ENCODE measurements at regions not wholly inside any gene's neighbourhood (a gene's known extent, or its start where the extent isn't known, plus 50 kb on each side); places are given as distances from the start of the nearest gene placed in this dataset.

GRCh38 chr1:81406292-81406999 lies 394.3 kb upstream of the ADGRL2 start:
- Histone ChIP-seq H3K4me1 (ENCODE audit: control insufficient read depth in 2 of 2, insufficient read depth in 2 of 2, low read length in 2 of 2) (no peaks in the 10 kb centered on the region), H3K9me3 (ENCODE audit: control insufficient read depth in 2 of 2, low read length in 2 of 2) (no peaks in the 10 kb centered on the region), H3K9ac (ENCODE audit: low read depth in 1 of 2, low read length in 2 of 2) (no peak overlapping the region), H3K36me3 (ENCODE audit: control insufficient read depth in 2 of 2, insufficient read depth in 2 of 2, low read length in 2 of 2) (no peaks in the 10 kb centered on the region), H3K4me3 (ENCODE audit: low read length in 2 of 2) (no peak overlapping the region), H3K27me3 (ENCODE audit: control insufficient read depth in 2 of 2, insufficient read depth in 2 of 2, low read length in 2 of 2) (no peaks in the 10 kb centered on the region), H3K27ac (ENCODE audit: low read depth in 2 of 2, low read length in 2 of 2) (no peak overlapping the region)

- Histone ChIP-seq H3K4me1 (ENCODE audit: control insufficient read depth in 2 of 2, insufficient read depth in 2 of 2, low read length in 2 of 2) (no peaks in the 10 kb centered on the region), H3K27me3 (ENCODE audit: control insufficient read depth in 2 of 2, insufficient read depth in 2 of 2, low read length in 2 of 2) (no peaks in the 10 kb centered on the region), H3K9ac (ENCODE audit: low read depth in 1 of 2, low read length in 2 of 2) (no peak overlapping the region), H3K9me3 (ENCODE audit: control insufficient read depth in 2 of 2, low read length in 2 of 2) (no peaks in the 10 kb centered on the region), H3K4me3 (ENCODE audit: low read length in 2 of 2) (no peak overlapping the region), H3K36me3 (ENCODE audit: control insufficient read depth in 2 of 2, insufficient read depth in 2 of 2, low read length in 2 of 2) (no peaks in the 10 kb centered on the region), H3K27ac (ENCODE audit: low read depth in 2 of 2, low read length in 2 of 2) (no peak overlapping the region)
Measured at GRCh38 chr1:81398041-81398440, 402.7 kb upstream of the ADGRL2 start.

GRCh38 chr1:81392526-81393226 lies 408.1 kb upstream of the ADGRL2 start:
- H3K9ac ChIP-seq (ENCODE audit: low read depth in 1 of 2, low read length in 2 of 2): no peak overlapping the region

GRCh38 chr1:81391125-81391828 lies 409.5 kb upstream of the ADGRL2 start:
- Histone ChIP-seq H3K9me3 (ENCODE audit: control insufficient read depth in 2 of 2, low read length in 2 of 2) (no peaks in the 10 kb centered on the region), H3K4me1 (ENCODE audit: control insufficient read depth in 2 of 2, insufficient read depth in 2 of 2, low read length in 2 of 2) (peaks cover 0 to 5% of the 10 kb centered on the region in 2 donors), H3K9ac (ENCODE audit: low read depth in 1 of 2, low read length in 2 of 2) (no peak overlapping the region), H3K27ac (ENCODE audit: low read depth in 2 of 2, low read length in 2 of 2) (no peak overlapping the region), H3K4me3 (ENCODE audit: low read length in 2 of 2) (no peak overlapping the region), H3K36me3 (ENCODE audit: control insufficient read depth in 2 of 2, insufficient read depth in 2 of 2, low read length in 2 of 2) (no peaks in the 10 kb centered on the region), H3K27me3 (ENCODE audit: control insufficient read depth in 2 of 2, insufficient read depth in 2 of 2, low read length in 2 of 2) (no peaks in the 10 kb centered on the region)

More at GRCh38 chr1:81392526-81393226, 408.1 kb upstream of the ADGRL2 start:
- H3K36me3 ChIP-seq (ENCODE audit: control insufficient read depth in 2 of 2, insufficient read depth in 2 of 2, low read length in 2 of 2): no peaks in the 10 kb centered on the region
- H3K4me1 ChIP-seq (ENCODE audit: control insufficient read depth in 2 of 2, insufficient read depth in 2 of 2, low read length in 2 of 2): peaks cover 0 to 3% of the 10 kb centered on the region in 2 donors
- no peak overlapping the region for H3K27ac ChIP-seq (ENCODE audit: low read depth in 2 of 2, low read length in 2 of 2)
- no peaks in the 10 kb centered on the region for H3K9me3 ChIP-seq (ENCODE audit: control insufficient read depth in 2 of 2, low read length in 2 of 2)
- no peak overlapping the region for H3K4me3 ChIP-seq (ENCODE audit: low read length in 2 of 2)
- H3K27me3 ChIP-seq (ENCODE audit: control insufficient read depth in 2 of 2, insufficient read depth in 2 of 2, low read length in 2 of 2): no peaks in the 10 kb centered on the region

- Histone ChIP-seq H3K9ac (ENCODE audit: low read depth in 1 of 2, low read length in 2 of 2) (no peak overlapping the region), H3K36me3 (ENCODE audit: control insufficient read depth in 2 of 2, insufficient read depth in 2 of 2, low read length in 2 of 2) (no peaks in the 10 kb centered on the region), H3K4me3 (ENCODE audit: low read length in 2 of 2) (no peak overlapping the region), H3K4me1 (ENCODE audit: control insufficient read depth in 2 of 2, insufficient read depth in 2 of 2, low read length in 2 of 2) (peaks cover 0 to 5% of the 10 kb centered on the region in 2 donors), H3K27me3 (ENCODE audit: control insufficient read depth in 2 of 2, insufficient read depth in 2 of 2, low read length in 2 of 2) (no peaks in the 10 kb centered on the region), H3K27ac (ENCODE audit: low read depth in 2 of 2, low read length in 2 of 2) (no peak overlapping the region), H3K9me3 (ENCODE audit: control insufficient read depth in 2 of 2, low read length in 2 of 2) (no peaks in the 10 kb centered on the region)
Measured at GRCh38 chr1:81388435-81388834, 412.3 kb upstream of the ADGRL2 start.

DNA sequence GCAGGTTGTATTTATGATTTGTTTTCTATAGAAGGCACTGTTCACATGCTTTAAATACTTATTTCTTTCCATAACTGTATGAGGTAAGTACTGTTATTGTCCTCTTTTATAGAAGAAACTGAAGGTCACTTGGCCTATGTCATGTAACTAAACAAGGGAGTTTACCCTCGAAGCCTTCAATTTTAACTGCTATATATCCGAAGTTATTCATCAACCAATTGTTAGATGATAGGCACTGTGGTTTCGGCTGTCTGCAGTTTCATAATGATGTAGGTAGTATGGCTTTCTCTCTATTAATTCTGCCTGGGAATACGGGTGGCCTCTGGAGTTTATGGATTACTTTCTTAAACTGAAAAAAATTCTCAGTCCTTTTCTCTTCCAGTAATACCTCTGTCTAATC lies 413.3 kb upstream of the ADGRL2 start:
- Histone ChIP-seq H3K27me3 (ENCODE audit: control insufficient read depth in 2 of 2, insufficient read depth in 2 of 2, low read length in 2 of 2) (no peaks in the 10 kb centered on the region), H3K36me3 (ENCODE audit: control insufficient read depth in 2 of 2, insufficient read depth in 2 of 2, low read length in 2 of 2) (no peaks in the 10 kb centered on the region), H3K27ac (ENCODE audit: low read depth in 2 of 2, low read length in 2 of 2) (no peak overlapping the region), H3K9me3 (ENCODE audit: control insufficient read depth in 2 of 2, low read length in 2 of 2) (no peaks in the 10 kb centered on the region), H3K9ac (ENCODE audit: low read depth in 1 of 2, low read length in 2 of 2) (no peak overlapping the region), H3K4me3 (ENCODE audit: low read length in 2 of 2) (no peak overlapping the region), H3K4me1 (ENCODE audit: control insufficient read depth in 2 of 2, insufficient read depth in 2 of 2, low read length in 2 of 2) (peaks cover 0 to 5% of the 10 kb centered on the region in 2 donors)

- no peak overlapping the region for H3K4me3 ChIP-seq (ENCODE audit: low read length in 2 of 2)
- no peaks in the 10 kb centered on the region for H3K9me3 ChIP-seq (ENCODE audit: control insufficient read depth in 2 of 2, low read length in 2 of 2)
- H3K4me1 ChIP-seq (ENCODE audit: control insufficient read depth in 2 of 2, insufficient read depth in 2 of 2, low read length in 2 of 2): peaks cover 0 to 1% of the 10 kb centered on the region in 2 donors
- H3K36me3 ChIP-seq (ENCODE audit: control insufficient read depth in 2 of 2, insufficient read depth in 2 of 2, low read length in 2 of 2): no peaks in the 10 kb centered on the region
- H3K27ac ChIP-seq (ENCODE audit: low read depth in 2 of 2, low read length in 2 of 2): no peak overlapping the region
- no peak overlapping the region for H3K9ac ChIP-seq (ENCODE audit: low read depth in 1 of 2, low read length in 2 of 2)
- H3K27me3 ChIP-seq (ENCODE audit: control insufficient read depth in 2 of 2, insufficient read depth in 2 of 2, low read length in 2 of 2): no peaks in the 10 kb centered on the region
Measured at GRCh38 chr1:81382561-81382960, 418.2 kb upstream of the ADGRL2 start.

GRCh38 chr1:81381881-81382280 lies 418.9 kb upstream of the ADGRL2 start:
- Histone ChIP-seq H3K4me3 (ENCODE audit: low read length in 2 of 2) (no peak overlapping the region), H3K36me3 (ENCODE audit: control insufficient read depth in 2 of 2, insufficient read depth in 2 of 2, low read length in 2 of 2) (no peaks in the 10 kb centered on the region), H3K27ac (ENCODE audit: low read depth in 2 of 2, low read length in 2 of 2) (no peak overlapping the region), H3K27me3 (ENCODE audit: control insufficient read depth in 2 of 2, insufficient read depth in 2 of 2, low read length in 2 of 2) (no peaks in the 10 kb centered on the region), H3K9me3 (ENCODE audit: control insufficient read depth in 2 of 2, low read length in 2 of 2) (no peaks in the 10 kb centered on the region), H3K4me1 (ENCODE audit: control insufficient read depth in 2 of 2, insufficient read depth in 2 of 2, low read length in 2 of 2) (no peaks in the 10 kb centered on the region), H3K9ac (ENCODE audit: low read depth in 1 of 2, low read length in 2 of 2) (no peak overlapping the region)

DNA sequence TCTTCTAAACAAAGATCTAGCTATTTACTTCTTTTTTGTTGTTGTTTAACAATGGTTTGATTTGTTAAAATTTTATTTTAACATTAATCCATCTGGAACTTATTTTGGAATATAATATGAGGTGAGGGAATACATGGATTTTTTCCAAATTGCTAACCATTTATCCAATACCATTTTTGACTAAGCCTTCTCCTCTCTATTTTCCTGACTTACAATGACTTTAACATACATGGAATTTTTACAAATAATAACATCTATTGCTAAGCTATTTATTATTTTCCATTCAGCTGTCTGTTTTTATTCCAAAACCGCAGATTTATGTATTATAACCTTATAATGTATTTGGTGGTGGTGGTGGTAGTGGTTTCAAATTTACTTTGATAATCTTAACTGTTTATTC lies 420.3 kb upstream of the ADGRL2 start:
- no peak overlapping the region for H3K9ac ChIP-seq (ENCODE audit: low read depth in 1 of 2, low read length in 2 of 2)
- no peaks in the 10 kb centered on the region for H3K36me3 ChIP-seq (ENCODE audit: control insufficient read depth in 2 of 2, insufficient read depth in 2 of 2, low read length in 2 of 2)
- no peaks in the 10 kb centered on the region for H3K27me3 ChIP-seq (ENCODE audit: control insufficient read depth in 2 of 2, insufficient read depth in 2 of 2, low read length in 2 of 2)
- no peaks in the 10 kb centered on the region for H3K4me1 ChIP-seq (ENCODE audit: control insufficient read depth in 2 of 2, insufficient read depth in 2 of 2, low read length in 2 of 2)
- H3K27ac ChIP-seq (ENCODE audit: low read depth in 2 of 2, low read length in 2 of 2): no peak overlapping the region
- H3K9me3 ChIP-seq (ENCODE audit: control insufficient read depth in 2 of 2, low read length in 2 of 2): no peaks in the 10 kb centered on the region
- H3K4me3 ChIP-seq (ENCODE audit: low read length in 2 of 2): no peak overlapping the region

GRCh38 chr1:81379430-81379829 lies 421.3 kb upstream of the ADGRL2 start:
- no peak overlapping the region for H3K27ac ChIP-seq (ENCODE audit: low read depth in 2 of 2, low read length in 2 of 2)
- no peak overlapping the region for H3K4me3 ChIP-seq (ENCODE audit: low read length in 2 of 2)
- no peaks in the 10 kb centered on the region for H3K9me3 ChIP-seq (ENCODE audit: control insufficient read depth in 2 of 2, low read length in 2 of 2)
- no peaks in the 10 kb centered on the region for H3K27me3 ChIP-seq (ENCODE audit: control insufficient read depth in 2 of 2, insufficient read depth in 2 of 2, low read length in 2 of 2)
- H3K36me3 ChIP-seq (ENCODE audit: control insufficient read depth in 2 of 2, insufficient read depth in 2 of 2, low read length in 2 of 2): no peaks in the 10 kb centered on the region
- no peaks in the 10 kb centered on the region for H3K4me1 ChIP-seq (ENCODE audit: control insufficient read depth in 2 of 2, insufficient read depth in 2 of 2, low read length in 2 of 2)
- no peak overlapping the region for H3K9ac ChIP-seq (ENCODE audit: low read depth in 1 of 2, low read length in 2 of 2)
